ENCODE measurements at regions not wholly inside any gene's neighbourhood (a gene's known extent, or its start where the extent isn't known, plus 50 kb on each side); places are given as distances from the start of the nearest gene placed in this dataset.

- Histone ChIP-seq H3K27me3 (no peaks in the 10 kb centered on the region), H3K27ac (no peak overlapping the region), H3K9me3 (no peaks in the 10 kb centered on the region), H3K4me3 (replicated peaks in 1 of 3) (no peak overlapping the region), H3K4me1 (no peaks in the 10 kb centered on the region), H3K36me3 (no peaks in the 10 kb centered on the region)
- TF ChIP-seq POLR2A (IDR thresholded peaks at IDR 0.05) (no peak), CTCF (IDR thresholded peaks at IDR 0.05) (no peak)
- DNase-seq: no peak
- 50 to 68% methylated on average over 3 of the region's 3 CpGs for WGBS, 2 donors
- intact Hi-C loops (cut with DNase I): no loop called here
Measured at GRCh38 chrX:144946666-144947065, 300.6 kb upstream of the SPANXN1 start.

All from thyroid gland (tissue), 4 donors.